HepG2 (cell line): ENCODE measurements at regions not wholly inside any gene's neighbourhood (a gene's known extent, or its start where the extent isn't known, plus 50 kb on each side); places are given as distances from the start of the nearest gene placed in this dataset.

Experiments
- ATAC-seq: fragments of 200-7000 bp; cut with Tn5 transposase; 3 replicates; pipeline ENCODE4 v1.9.1; 2020; ENCODE audit warnings: mild to moderate bottlenecking, moderate library complexity
- BruUV-seq: library from RNA; stranded (reverse); fragments of 400-500 nt; replicated peaks from 2 replicates; lab custom pipeline; 2021; lab: Mats Ljungman, UMichigan
- CTCF ChIA-PET: fragments of 300-600 bp; formaldehyde crosslinking; extraction: SDS; loops from one replicate; lab custom pipeline; 2021; ENCODE audit warnings: low total read pairs, inconsistent platforms, low intra/inter-chr PET ratio; lab: Yijun Ruan, JAX
- POLR2A ChIA-PET: fragments of 350-600 bp; sonication (Branson Sonifier 250); formaldehyde crosslinking; loops from one replicate; lab custom pipeline; 2020; ENCODE audit warnings: antibody characterized with exemption, inconsistent platforms; lab: Yijun Ruan, JAX
- DNase-seq: peaks from one replicate; pipeline ENCODE4 v3.0.0-alpha.2; 2015; ENCODE audit warnings: low spot score
- FAIRE-seq: peaks from 3 replicates; lab custom pipeline; 2011; peaks lifted over from hg19 to GRCh38; lab: Jason Lieb, UNC
- H2AFZ ChIP-seq: one replicate; pipeline ENCODE4 v1.6.1; 2011; ENCODE audit warnings: low read length, inconsistent platforms
- H3K27ac ChIP-seq: fragments of 300-600 bp; 3 replicates; pipeline ENCODE4 v1.8.0; 2011; ENCODE audit warnings: mixed run types, mild to moderate bottlenecking, mixed read lengths, low read length, inconsistent platforms; ENCODE audit not compliant: insufficient read depth; ENCODE audit errors: extremely low read length
- H3K27me3 ChIP-seq, 2 experiments: fragments of 200-600 bp in 1 of 2; 2 replicates in 1 of 2; 3 replicates in 1 of 2; pipeline versions ENCODE4 v1.6.0 to v1.8.0; 2011; ENCODE audit warnings: low read length in 2 of 2, mild to moderate bottlenecking in 2 of 2, moderate library complexity in 2 of 2, inconsistent platforms in 1 of 2; ENCODE audit not compliant: insufficient read depth in 2 of 2, control insufficient read depth in 1 of 2
- H3K36me3 ChIP-seq, 2 experiments: fragments of 200-600 bp in 1 of 2; replicated peaks in 1 of 2; 2 replicates in 1 of 2; 3 replicates in 1 of 2; pipeline versions ENCODE4 v1.5.1 to v1.8.0; 2011; ENCODE audit warnings: low read length in 2 of 2, inconsistent platforms in 1 of 2; ENCODE audit not compliant: insufficient read depth in 2 of 2, control insufficient read depth in 1 of 2
- H3K4me1 ChIP-seq: 2 replicates; pipeline ENCODE4 v1.5.1; 2012; ENCODE audit warnings: low read length, inconsistent platforms; ENCODE audit not compliant: insufficient read depth
- H3K4me2 ChIP-seq: 2 replicates; pipeline ENCODE4 v1.6.0; 2011; ENCODE audit warnings: low read depth, low read length, inconsistent platforms
- H3K4me3 ChIP-seq, 3 experiments: fragments of 200-600 bp in 1 of 3; sonication (generic), shearing (Covaris generic) in 1 of 3; replicated peaks in 1 of 3; 2 replicates each; pipeline ENCODE4 v1.5.1; 2011 to 2016; ENCODE audit warnings: low read length in 3 of 3, inconsistent platforms in 2 of 3, low read depth in 2 of 3, mild to moderate bottlenecking in 2 of 3, control low read depth in 1 of 3, mixed read lengths in 1 of 3; ENCODE audit not compliant: insufficient read depth in 1 of 3
- H3K79me2 ChIP-seq: one replicate; pipeline ENCODE4 v1.6.1; 2011; ENCODE audit warnings: low read length, inconsistent platforms; ENCODE audit not compliant: insufficient read depth
- H3K9ac ChIP-seq: 2 replicates; pipeline ENCODE4 v1.6.0; 2011; ENCODE audit warnings: mild to moderate bottlenecking, low read depth, low read length, inconsistent platforms; ENCODE audit not compliant: insufficient read depth
- H3K9me3 ChIP-seq: 2 replicates; pipeline ENCODE4 v1.5.1; 2012; ENCODE audit warnings: mild to moderate bottlenecking, low read length
- H4K20me1 ChIP-seq: 2 replicates; pipeline ENCODE4 v1.6.0; 2011; ENCODE audit warnings: inconsistent platforms, mild to moderate bottlenecking, low read length, moderate library complexity; ENCODE audit not compliant: insufficient read depth
- ARID5B ChIP-seq: IDR thresholded peaks from 2 replicates; pipeline ENCODE4 v1.4.0; 2020; ENCODE audit warnings: mild to moderate bottlenecking, missing genetic modification reagents
- JDP2 ChIP-seq: sonication (generic); formaldehyde crosslinking; IDR thresholded peaks from 2 replicates; pipeline ENCODE4 v1.8.1; 2022; ENCODE audit warnings: missing genetic modification reagents, borderline replicate concordance
- KLF12 ChIP-seq: sonication (generic); formaldehyde crosslinking; IDR thresholded peaks from 2 replicates; pipeline ENCODE4 v1.4.0; 2020; ENCODE audit warnings: missing genetic modification reagents, borderline replicate concordance
- SRSF1 ChIP-seq: fragments of 200-400 bp; formaldehyde crosslinking; optimal IDR thresholded peaks from 2 replicates; pipeline ENCODE3; 2017; ENCODE audit warnings: mild to moderate bottlenecking, low read depth, low read length, moderate library complexity
- ZBTB7A ChIP-seq: sonication (generic); formaldehyde crosslinking; IDR thresholded peaks from 2 replicates; pipeline ENCODE4 v1.8.0; 2022; ENCODE audit warnings: mild to moderate bottlenecking, missing genetic modification reagents
- WGBS: methylation state at CpG from one replicate; pipeline ENCODE4 v1.1.6; 2017; ENCODE audit warnings: low lambda C conversion rate; 5-methylcytosine and 5-hydroxymethylcytosine counted together
- in situ Hi-C: cut with HindIII; loops from 2 replicates; pipeline ENCODE4 v1.10.0; 2017; ENCODE audit warnings: low pct_unique_long_range_greater_than_20kb; ENCODE audit not compliant: extremely low pct_ligation_motif_present
- intact Hi-C: fragments of 100-400 bp; cut with micrococcal nuclease; formaldehyde crosslinking; loops from one replicate; pipeline ENCODE4 v1.10.0; 2022; ENCODE audit not compliant: unreplicated experiment

- no peak for TF ChIP-seq ARID5B (CRISPR knock-in tag)
- no peak for TF ChIP-seq SRSF1
- TF ChIP-seq JDP2 (CRISPR knock-in tag), result no peak
- TF ChIP-seq KLF12 (CRISPR knock-in tag), result no peak
Measured at GRCh38 chr3:95134693-95135413, 1072.0 kb downstream of the NSUN3 start (continued).

GRCh38 chr3:95148107-95148506 is 1085.2 kb downstream of the NSUN3 start:
- no peaks in the 10 kb centered on the region for H3K27me3 ChIP-seq
- no peak overlapping the region for H3K4me3 ChIP-seq
- H2AFZ ChIP-seq, result no peak overlapping the region
- intact Hi-C loops, result no loop called here
- FAIRE-seq, result no peak
- H3K9ac ChIP-seq, result no peak overlapping the region
- H3K79me2 ChIP-seq, result no peaks in the 10 kb centered on the region
- no peaks in the 10 kb centered on the region for H3K9me3 ChIP-seq
- no peak overlapping the region for H3K27ac ChIP-seq
- H3K4me1 ChIP-seq, result no peaks in the 10 kb centered on the region
- no peaks in the 10 kb centered on the region for H3K36me3 ChIP-seq
- ATAC-seq, result no peak
- 26% methylated on average over 3 of the region's 3 CpGs for WGBS
- no TSS peak for BruUV-seq
- TF ChIP-seq ZBTB7A (CRISPR knock-in tag), result no peak
- no peak overlapping the region for H3K4me2 ChIP-seq
- ChIA-PET POLR2A (no interaction called here), CTCF (no interaction called here)
- in situ Hi-C loops, result no loop called here
- DNase-seq, result no peak
- no peaks in the 10 kb centered on the region for H4K20me1 ChIP-seq
